NCI-H1417 (cell line): ENCODE measurements at regions not wholly inside any gene's neighbourhood (a gene's known extent, or its start where the extent isn't known, plus 50 kb on each side); places are given as distances from the start of the nearest gene placed in this dataset.

ENCODE experiments used
- DNase-seq, 3 experiments: peaks; one replicate each; lab custom pipeline; 2025; lab: John Stamatoyannopoulos, UW

DNA sequence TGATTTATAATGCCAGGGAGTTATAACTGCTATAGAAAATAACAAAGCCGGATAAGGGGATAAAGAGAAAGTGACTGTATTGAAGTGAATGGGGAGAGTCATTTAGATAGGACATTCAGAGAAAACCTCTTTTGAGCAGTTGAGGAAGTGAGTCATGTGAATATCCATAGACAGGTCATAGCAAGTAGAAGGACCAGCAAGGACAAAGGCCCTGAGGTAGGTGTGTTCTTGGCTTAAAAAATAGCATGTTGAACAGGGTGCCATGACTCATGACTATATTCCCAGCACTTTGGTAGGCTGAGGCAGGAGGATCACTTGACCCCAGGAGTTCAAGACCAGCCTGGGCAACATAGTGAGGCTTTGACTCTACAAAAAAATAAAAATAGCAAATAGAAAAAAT, 51.5 kb upstream of the RAP1B start:
- DNase-seq, result no peak

- DNase-seq, result no peak
These were observed 50.5 kb upstream of the RAP1B start for GRCh38 chr12:68559984-68560850.

DNA sequence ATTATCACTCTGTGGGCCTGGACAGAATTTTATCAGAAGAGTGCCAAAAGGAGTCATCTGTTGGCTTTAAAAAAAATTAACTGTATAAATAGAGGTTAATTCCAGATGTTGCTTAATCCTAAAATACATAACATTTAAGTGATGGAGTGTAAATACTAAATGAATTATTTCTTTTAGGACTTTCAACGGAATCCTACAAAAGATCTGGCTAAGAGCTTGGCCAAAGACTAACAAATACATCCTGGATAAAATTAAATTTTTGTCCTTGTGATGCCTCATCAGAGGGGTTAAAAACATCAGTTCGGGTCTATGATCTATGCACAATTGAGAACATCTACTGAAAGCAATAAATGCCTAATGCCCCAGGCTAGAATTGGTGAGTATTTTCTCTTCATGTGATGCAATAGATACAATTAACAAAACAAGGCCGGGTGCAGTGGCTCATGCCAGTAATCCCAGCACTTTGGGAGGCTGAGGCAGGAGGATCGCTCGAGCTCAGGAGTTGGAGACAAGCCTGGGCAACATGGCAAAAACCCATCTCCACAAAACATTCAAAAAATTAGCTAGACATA, 49.8 kb upstream of the RAP1B start:
- no peak for DNase-seq
